Keratinocyte (primary cell): ENCODE measurements at regions not wholly inside any gene's neighbourhood (a gene's known extent, or its start where the extent isn't known, plus 50 kb on each side); places are given as distances from the start of the nearest gene placed in this dataset.

Source experiments
- EZH2 ChIP-seq: IDR thresholded peaks from one replicate; pipeline ENCODE4 v1.6.1; 2012; ENCODE audit warnings: inconsistent platforms, mild to moderate bottlenecking, low read length, moderate library complexity
- TF ChIP-seq, protein P1 (sequence below), 3 experiments: IDR thresholded peaks in 1 of 3; conservative IDR thresholded peaks in 1 of 3; optimal IDR thresholded peaks in 1 of 3; 2 replicates in 2 of 3; 3 replicates in 1 of 3; pipeline versions ENCODE3 to v1.5.1; 2011; ENCODE audit warnings: low read length in 3 of 3, mild to moderate bottlenecking in 3 of 3, moderate library complexity in 2 of 3, control low read depth in 1 of 3, inconsistent platforms in 1 of 3; ENCODE audit not compliant: insufficient read depth in 2 of 3; ENCODE audit errors: extremely low read depth in 1 of 3

DNA sequence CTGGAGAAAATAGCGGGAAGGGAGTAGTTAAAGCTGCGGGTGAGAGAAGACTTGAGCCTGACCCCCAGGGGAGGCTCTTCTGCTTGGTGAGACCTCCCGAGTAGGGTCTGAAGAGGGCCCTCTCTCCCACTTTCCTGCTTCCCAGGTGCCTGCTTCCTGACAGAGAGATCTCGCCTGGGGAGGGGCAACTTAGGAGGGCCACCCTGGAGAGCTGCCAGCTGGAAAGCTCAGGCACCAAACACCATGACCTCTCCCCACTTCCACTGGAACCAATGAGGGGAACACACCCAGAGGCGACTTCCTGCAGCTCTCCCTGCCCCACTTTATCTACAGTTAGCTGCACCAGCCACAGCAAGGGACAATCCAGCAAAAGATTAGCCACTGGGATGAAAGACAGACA is 208.0 kb downstream of the TBXT start:
- TF ChIP-seq, protein P1, sequence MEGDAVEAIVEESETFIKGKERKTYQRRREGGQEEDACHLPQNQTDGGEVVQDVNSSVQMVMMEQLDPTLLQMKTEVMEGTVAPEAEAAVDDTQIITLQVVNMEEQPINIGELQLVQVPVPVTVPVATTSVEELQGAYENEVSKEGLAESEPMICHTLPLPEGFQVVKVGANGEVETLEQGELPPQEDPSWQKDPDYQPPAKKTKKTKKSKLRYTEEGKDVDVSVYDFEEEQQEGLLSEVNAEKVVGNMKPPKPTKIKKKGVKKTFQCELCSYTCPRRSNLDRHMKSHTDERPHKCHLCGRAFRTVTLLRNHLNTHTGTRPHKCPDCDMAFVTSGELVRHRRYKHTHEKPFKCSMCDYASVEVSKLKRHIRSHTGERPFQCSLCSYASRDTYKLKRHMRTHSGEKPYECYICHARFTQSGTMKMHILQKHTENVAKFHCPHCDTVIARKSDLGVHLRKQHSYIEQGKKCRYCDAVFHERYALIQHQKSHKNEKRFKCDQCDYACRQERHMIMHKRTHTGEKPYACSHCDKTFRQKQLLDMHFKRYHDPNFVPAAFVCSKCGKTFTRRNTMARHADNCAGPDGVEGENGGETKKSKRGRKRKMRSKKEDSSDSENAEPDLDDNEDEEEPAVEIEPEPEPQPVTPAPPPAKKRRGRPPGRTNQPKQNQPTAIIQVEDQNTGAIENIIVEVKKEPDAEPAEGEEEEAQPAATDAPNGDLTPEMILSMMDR (optimal IDR thresholded peaks at IDR 0.05 in 1 of 3, IDR thresholded peaks at IDR 0.05 in 1 of 3, conservative IDR thresholded peaks at IDR 0.05 in 1 of 3; ENCODE audit: extremely low read depth in 1 of 3, insufficient read depth in 2 of 3, low read length in 3 of 3) = no peak
- no peak for TF ChIP-seq EZH2
